NCI-H2029 (cell line): ENCODE measurements at regions not wholly inside any gene's neighbourhood (a gene's known extent, or its start where the extent isn't known, plus 50 kb on each side); places are given as distances from the start of the nearest gene placed in this dataset.
"Not testable (repeated sequence)": the region's sequence is repeated elsewhere in the genome, so short reads cannot be mapped to it uniquely, and the experiment has no call there.

Experiments
- DNase-seq: peaks from one replicate; lab custom pipeline; 2025; lab: John Stamatoyannopoulos, UW

- no peak for DNase-seq
Observed at GRCh38 chr7:50920031-50920635, 137.4 kb upstream of the GRB10 start.

GRCh38 chr7:50915621-50916020, 132.9 kb upstream of the GRB10 start:
- no peak for DNase-seq

GRCh38 chr7:50914460-50914859, 131.8 kb upstream of the GRB10 start:
- DNase-seq, result no peak

DNA sequence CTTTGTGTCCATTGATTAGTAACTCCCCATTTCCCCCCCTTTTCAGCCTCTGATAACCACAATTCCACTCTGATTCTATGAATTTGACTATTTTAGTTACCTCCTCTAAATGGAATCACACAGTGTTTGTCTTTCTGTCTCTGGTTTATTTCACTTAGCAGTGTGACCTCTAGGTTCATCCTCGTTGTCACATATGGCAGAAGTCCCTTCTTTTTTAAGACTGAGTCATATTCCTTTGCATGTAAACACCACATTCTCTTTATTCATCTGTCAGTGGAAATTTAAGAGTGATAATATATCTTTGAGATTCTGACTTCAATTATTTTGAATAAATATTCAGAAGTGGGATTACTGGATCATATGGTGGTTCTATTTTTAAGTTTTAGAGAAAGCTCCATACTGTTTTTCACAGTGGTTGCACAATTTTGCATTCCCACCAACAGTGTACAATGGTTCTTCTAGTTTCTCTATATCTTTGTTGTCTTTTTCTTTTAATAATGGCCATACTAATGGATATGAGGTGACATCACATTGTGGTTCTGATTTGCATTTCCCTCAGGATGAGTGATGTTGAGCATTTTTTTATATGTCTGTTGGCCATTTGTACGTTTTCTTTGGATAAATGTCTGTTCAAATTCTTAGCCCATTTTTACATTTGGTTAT, 126.1 kb upstream of the GRB10 start:
- DNase-seq, result no peak

DNA sequence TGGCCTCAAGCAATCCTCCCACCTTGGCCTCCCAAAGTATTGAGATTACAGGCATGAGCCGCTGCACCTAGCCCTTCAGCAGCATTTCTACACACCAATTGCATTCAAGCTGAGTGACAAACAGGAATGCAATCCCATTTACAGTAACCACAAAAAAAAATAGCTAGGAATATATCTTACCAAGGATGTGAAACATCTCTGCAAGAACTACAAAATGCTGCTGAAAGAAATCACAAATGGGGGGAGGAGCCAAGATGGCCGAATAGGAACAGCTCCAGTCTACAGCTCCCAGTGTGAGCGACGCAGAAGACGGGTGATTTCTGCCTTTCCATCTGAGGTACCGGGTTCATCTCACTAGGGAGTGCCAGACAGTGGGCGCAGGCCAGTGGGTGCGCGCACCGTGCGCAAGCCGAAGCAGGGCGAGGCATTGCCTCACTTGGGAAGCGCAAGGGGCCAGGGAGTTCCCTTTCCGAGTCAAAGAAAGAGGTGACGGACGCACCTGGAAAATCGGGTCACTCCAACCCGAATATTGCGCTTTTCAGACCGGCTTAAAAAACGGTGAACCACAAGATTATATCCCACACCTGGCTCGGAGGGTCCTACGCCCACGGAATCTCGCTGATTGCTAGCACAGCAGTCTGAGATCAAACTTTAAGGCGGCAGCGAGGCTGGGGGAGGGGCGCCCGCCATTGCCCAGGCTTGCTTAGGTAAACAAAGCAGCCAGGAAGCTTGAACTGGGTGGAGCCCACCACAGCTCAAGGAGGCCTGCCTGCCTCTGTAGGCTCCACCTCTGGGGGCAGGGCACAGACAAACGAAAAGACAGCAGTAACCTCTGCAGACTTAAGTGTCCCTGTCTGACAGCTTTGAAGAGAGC, 116.1 kb upstream of the GRB10 start:
- DNase-seq, result not testable (repeated sequence)

- DNase-seq, result not testable (repeated sequence)
Observed at GRCh38 chr7:50887061-50887460, 104.4 kb upstream of the GRB10 start.

- no peak for DNase-seq
Observed at GRCh38 chr7:50872437-50872836, 89.7 kb upstream of the GRB10 start.

DNA sequence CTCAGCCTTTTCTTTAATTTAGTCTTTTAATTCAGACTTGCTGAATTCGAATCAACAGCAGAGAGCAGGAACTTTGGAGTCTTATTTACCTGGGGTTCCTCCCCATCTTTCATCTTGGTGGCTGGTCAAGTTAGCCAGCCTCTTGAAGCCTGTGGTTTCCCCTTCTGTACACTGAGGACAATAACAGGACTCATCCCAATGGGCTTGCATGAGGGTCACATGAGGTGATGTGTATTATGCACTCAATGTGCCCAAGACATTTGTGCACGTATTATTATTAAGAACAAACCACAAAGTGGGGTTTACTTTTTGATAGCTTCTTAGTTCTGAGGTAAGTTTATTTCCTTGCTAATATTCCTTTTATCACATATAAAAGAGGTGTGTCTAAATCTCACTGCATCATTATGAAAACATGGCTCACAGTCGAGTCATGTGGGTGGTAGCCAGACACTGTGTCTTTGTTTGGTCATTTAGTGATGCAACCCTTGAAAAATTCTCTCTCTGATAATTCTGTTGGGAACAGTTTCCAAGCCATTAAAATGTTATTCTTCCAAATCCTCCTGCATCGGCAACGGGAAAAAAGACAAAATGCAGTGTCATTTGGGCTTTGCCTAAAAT, 86.5 kb upstream of the GRB10 start:
- DNase-seq, result no peak

GRCh38 chr7:50868426-50869100, 85.9 kb upstream of the GRB10 start:
- no peak for DNase-seq

- no peak for DNase-seq
Observed at GRCh38 chr7:50867034-50867356, 84.3 kb upstream of the GRB10 start.

GRCh38 chr7:50866343-50867033, 83.8 kb upstream of the GRB10 start:
- no peak for DNase-seq

- no peak for DNase-seq
Observed at GRCh38 chr7:50865450-50865849, 82.8 kb upstream of the GRB10 start.

- no peak for DNase-seq
Observed at GRCh38 chr7:50864694-50865093, 82.0 kb upstream of the GRB10 start.

- no peak for DNase-seq
Observed at GRCh38 chr7:50863053-50863452, 80.4 kb upstream of the GRB10 start.

DNA sequence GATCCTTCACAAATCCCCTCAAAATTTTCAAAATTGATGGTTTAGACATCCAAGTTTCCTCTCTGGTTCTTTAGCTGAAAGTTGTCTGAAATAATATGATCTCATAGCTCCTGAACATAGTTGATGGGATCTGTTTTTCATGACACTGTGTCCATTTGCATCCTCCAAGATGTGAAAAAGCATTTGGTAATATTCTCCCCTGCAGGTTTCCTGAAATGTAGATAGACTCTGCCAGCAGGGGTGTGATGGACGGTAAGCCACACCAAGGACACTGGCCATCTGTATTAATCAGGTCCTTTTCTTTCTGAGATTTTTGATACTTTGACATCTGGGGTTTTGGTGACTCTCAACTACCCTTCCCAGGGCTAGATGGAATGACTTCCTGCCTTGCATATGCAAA, 79.6 kb upstream of the GRB10 start:
- DNase-seq, result no peak

DNA sequence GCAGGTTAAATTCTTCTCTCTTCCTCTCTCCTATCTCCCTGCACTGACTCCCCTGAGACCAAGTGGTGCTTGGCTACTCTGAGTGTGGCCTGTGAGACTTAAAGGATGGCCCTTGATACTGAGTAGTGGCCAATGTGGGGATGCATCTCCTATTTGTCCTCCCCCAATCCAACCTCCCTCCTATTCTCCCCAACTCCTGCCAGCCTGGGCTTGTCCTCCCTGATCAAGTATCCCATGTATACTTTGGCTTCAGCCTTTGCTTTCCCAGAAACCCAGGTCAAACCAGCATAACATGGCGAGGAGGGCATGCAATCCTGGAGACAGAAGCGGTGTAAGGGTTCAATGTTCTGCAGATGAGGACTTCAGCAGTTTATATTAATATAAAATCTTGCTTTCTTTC, 77.9 kb upstream of the GRB10 start:
- DNase-seq, result no peak

- DNase-seq, result no peak
Observed at GRCh38 chr7:50860174-50860573, 77.5 kb upstream of the GRB10 start.

- no peak for DNase-seq
Observed at GRCh38 chr7:50858528-50859245, 76.0 kb upstream of the GRB10 start.

GRCh38 chr7:50857804-50858489, 75.3 kb upstream of the GRB10 start:
- peak; percentile 74 for DNase-seq

GRCh38 chr7:50856806-50857205, 74.1 kb upstream of the GRB10 start:
- DNase-seq, result no peak
